ENCODE measurements at regions not wholly inside any gene's neighbourhood (a gene's known extent, or its start where the extent isn't known, plus 50 kb on each side); places are given as distances from the start of the nearest gene placed in this dataset.

DNA sequence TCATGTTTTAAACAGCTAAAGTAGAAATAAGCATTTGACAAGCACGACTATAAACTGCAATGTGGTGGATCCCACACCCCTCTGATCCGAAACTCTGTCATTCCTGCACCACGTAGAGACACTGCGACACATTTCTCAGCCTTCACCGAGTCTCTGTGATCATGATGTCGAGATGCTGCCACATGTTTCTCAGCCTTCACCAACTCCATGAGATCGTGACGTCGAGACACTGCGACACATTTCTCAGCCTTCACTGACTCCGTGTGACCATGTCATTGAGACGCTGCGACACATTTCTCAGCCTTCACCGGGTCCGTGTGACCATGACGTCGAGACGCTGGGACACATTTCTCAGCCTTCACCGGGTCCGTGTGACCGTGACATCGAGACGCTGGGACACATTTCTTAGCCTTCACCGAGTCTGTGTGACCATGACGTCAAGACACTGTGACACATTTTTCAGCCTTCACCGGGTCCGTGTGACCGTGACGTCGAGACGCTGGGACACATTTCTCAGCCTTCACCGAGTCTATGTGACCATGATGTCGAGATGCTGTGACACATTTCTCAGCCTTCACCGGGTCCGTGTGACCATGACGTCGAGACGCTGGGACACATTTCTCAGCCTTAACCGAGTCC is 143.0 kb downstream of the TTLL2 start:
- no peak overlapping the region for H3K4me3 ChIP-seq
- H3K4me1 ChIP-seq = no peaks in the 10 kb centered on the region
- H3K9me3 ChIP-seq = no peaks in the 10 kb centered on the region
- WGBS (ENCODE audit: insufficient coverage, low coverage, low lambda C conversion rate, missing lambda C conversion rate) = 93% methylated on average over 37 of the region's 39 CpGs
- no peak overlapping the region for H3K27ac ChIP-seq
- DNase-seq = no peak
- TF ChIP-seq POLR2A (IDR thresholded peaks at IDR 0.05) (no peak), CTCF (IDR thresholded peaks at IDR 0.05) (no peak)
- H3K36me3 ChIP-seq = no peaks in the 10 kb centered on the region
- H3K27me3 ChIP-seq = no peaks in the 10 kb centered on the region
- ATAC-seq = no peak
- intact Hi-C loops (cut with DNase I) = no loop called here

GRCh38 chr6:167469101-167469500 is 144.2 kb downstream of the TTLL2 start:
- no peaks in the 10 kb centered on the region for H3K36me3 ChIP-seq
- intact Hi-C loops (cut with DNase I) = no loop called here
- no peaks in the 10 kb centered on the region for H3K27me3 ChIP-seq
- no peaks in the 10 kb centered on the region for H3K9me3 ChIP-seq
- TF ChIP-seq POLR2A (IDR thresholded peaks at IDR 0.05) (no peak), CTCF (IDR thresholded peaks at IDR 0.05) (no peak)
- DNase-seq = no peak
- no peak for ATAC-seq
- H3K4me1 ChIP-seq = no peaks in the 10 kb centered on the region
- H3K27ac ChIP-seq = no peak overlapping the region
- 33% methylated on average over 3 of the region's 3 CpGs for WGBS (ENCODE audit: insufficient coverage, low coverage, low lambda C conversion rate, missing lambda C conversion rate)
- no peak overlapping the region for H3K4me3 ChIP-seq

DNA sequence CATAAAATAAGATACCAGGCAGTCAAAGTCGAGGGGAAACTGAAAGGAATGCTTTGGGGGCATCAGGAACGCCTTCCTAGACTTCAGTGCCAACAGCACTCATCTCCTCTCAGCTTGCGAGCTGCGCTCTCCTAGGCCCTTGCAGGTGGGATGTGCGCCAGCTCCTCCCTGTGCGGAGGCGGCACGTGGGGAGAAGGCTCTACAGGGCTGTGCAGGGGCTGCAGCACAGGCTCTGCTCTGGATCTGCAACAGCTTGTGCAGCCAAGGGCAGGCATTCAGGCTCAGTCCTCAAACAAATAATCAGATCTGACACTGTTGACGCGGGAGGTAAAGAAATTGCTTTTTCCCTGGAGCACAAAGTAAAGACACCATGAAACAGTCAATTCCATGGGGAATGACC is 144.8 kb downstream of the TTLL2 start:
- intact Hi-C loops (cut with DNase I) = no loop called here
- DNase-seq = no peak

GRCh38 chr6:167470101-167470835 is 145.4 kb downstream of the TTLL2 start:
- H3K36me3 ChIP-seq = no peaks in the 10 kb centered on the region
- H3K9me3 ChIP-seq = no peaks in the 10 kb centered on the region
- intact Hi-C loops (cut with DNase I) = no loop called here
- H3K4me1 ChIP-seq = no peaks in the 10 kb centered on the region
- TF ChIP-seq CTCF (IDR thresholded peaks at IDR 0.05) (no peak), POLR2A (IDR thresholded peaks at IDR 0.05) (no peak)
- ATAC-seq (no peak), DNase-seq (no peak)
- H3K27ac ChIP-seq = no peak overlapping the region
- H3K27me3 ChIP-seq = no peaks in the 10 kb centered on the region
- 86% methylated on average over 4 of the region's 13 CpGs for WGBS (ENCODE audit: insufficient coverage, low coverage, low lambda C conversion rate, missing lambda C conversion rate)
- H3K4me3 ChIP-seq = no peak overlapping the region

More for the DNA sequence above, 144.8 kb downstream of the TTLL2 start:
- TF ChIP-seq CTCF (IDR thresholded peaks at IDR 0.05) (no peak), POLR2A (IDR thresholded peaks at IDR 0.05) (no peak)
- Histone ChIP-seq H3K4me3 (no peak overlapping the region), H3K4me1 (no peaks in the 10 kb centered on the region), H3K27ac (no peak overlapping the region), H3K36me3 (no peaks in the 10 kb centered on the region), H3K9me3 (no peaks in the 10 kb centered on the region), H3K27me3 (no peaks in the 10 kb centered on the region)
- WGBS (ENCODE audit: insufficient coverage, low coverage, low lambda C conversion rate, missing lambda C conversion rate) = 62% methylated on average over 3 of the region's 10 CpGs
- ATAC-seq = no peak

Data from right lobe of liver (tissue), 6 donors.